ENCODE measurements at regions not wholly inside any gene's neighbourhood (a gene's known extent, or its start where the extent isn't known, plus 50 kb on each side); places are given as distances from the start of the nearest gene placed in this dataset.
"Not testable (repeated sequence)": the region's sequence is repeated elsewhere in the genome, so short reads cannot be mapped to it uniquely, and the experiment has no call there.

DNA sequence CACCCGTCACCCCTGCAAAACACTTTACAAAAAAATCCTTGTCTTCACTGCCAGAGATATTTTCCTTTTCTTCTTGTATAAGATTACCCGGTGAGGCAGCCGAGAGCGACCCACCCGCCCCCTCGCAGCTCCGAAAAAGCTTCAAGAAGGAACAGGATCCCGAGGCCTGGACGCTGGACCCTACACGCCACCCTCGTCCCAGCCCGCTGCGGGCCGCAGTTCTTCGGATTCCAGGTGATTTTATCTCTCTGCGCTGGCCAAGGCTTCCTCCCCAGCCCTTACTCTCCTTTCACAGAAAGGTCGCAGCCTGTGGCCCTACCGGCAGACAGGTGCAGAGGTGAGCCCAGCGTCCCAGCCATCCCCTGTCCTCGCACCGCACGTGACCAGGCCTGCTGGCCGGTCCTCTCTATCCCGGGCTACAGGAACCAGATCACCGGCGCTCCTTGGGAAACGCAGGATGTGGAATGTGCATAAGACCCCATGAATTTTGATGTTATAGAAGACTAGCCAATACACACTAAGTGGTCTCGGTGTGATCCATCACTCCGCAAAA, 2993.5 kb upstream of the TEKT4 start:
- TF ChIP-seq, protein P1, sequence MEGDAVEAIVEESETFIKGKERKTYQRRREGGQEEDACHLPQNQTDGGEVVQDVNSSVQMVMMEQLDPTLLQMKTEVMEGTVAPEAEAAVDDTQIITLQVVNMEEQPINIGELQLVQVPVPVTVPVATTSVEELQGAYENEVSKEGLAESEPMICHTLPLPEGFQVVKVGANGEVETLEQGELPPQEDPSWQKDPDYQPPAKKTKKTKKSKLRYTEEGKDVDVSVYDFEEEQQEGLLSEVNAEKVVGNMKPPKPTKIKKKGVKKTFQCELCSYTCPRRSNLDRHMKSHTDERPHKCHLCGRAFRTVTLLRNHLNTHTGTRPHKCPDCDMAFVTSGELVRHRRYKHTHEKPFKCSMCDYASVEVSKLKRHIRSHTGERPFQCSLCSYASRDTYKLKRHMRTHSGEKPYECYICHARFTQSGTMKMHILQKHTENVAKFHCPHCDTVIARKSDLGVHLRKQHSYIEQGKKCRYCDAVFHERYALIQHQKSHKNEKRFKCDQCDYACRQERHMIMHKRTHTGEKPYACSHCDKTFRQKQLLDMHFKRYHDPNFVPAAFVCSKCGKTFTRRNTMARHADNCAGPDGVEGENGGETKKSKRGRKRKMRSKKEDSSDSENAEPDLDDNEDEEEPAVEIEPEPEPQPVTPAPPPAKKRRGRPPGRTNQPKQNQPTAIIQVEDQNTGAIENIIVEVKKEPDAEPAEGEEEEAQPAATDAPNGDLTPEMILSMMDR (optimal IDR thresholded peaks at IDR 0.05 in 1 of 3, IDR thresholded peaks at IDR 0.05 in 1 of 3, conservative IDR thresholded peaks at IDR 0.05 in 1 of 3; ENCODE audit: extremely low read depth in 1 of 3, insufficient read depth in 2 of 3, low read length in 3 of 3) = not testable (repeated sequence)
- not testable (repeated sequence) for TF ChIP-seq EZH2 (IDR thresholded peaks at IDR 0.05; ENCODE audit: low read length)

All from keratinocyte (primary cell).